ENCODE measurements at regions not wholly inside any gene's neighbourhood (a gene's known extent, or its start where the extent isn't known, plus 50 kb on each side); places are given as distances from the start of the nearest gene placed in this dataset.

DNA sequence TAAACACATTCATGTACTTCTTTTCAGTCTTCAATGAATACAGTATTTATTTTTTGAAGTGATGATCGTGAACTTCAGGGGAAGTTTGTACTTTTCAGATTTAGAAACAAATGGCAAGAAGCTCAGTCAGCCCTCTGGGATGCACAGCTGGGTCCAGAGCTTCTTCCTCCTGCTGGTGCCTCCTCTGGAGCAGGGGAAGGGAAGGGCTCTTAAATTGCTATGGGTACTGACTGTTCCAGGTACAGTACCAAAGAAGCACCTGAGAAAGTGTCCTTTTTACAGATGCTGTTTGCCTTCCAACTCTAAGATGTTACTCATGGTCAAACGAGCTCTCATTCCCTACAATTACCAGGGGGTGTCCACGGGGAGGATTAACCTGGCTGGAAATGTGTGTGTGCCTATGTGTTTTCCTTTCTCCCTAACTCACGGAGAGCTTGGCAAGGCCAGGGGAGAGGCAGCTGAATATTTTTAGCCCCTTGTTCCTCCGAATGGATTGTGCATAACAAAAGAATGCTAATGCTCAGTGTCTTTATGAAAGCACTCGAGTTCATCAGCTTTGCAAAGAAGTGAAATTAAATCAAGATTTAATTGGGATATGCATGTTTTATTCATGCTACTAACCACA lies 313.7 kb upstream of the CADM1 start:
- DNase-seq (ENCODE audit: low read depth in 2 of 2, low spot score in 1 of 2): no peak

DNA sequence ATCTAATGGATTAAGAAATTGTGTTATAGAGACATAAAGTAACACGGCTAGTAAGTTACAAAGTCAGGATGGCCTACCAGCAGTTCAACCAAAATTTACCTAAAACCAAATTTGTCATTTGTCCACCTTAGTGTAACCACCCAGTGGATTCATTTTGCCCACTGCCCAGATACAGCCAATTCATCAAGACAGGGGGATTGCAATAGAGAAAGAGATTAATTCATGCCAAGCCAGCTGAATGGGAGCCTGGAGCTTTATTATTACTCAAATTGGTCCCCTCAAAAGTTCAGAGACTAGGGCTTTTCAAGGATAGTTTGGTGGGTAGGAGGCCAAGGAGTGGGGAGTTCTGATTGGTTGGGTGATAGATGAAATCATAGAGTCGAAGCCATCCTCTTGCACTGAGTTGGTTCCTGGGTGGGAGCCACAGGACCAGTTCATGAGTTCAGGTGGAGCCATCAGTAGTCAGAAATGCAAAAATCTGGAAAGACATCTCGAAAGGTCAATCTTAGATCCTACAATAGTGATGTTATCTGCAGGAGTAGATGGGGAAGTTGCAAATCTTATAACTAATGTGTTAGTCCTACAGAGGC lies 304.2 kb upstream of the CADM1 start:
- DNase-seq (ENCODE audit: low read depth in 2 of 2, low spot score in 1 of 2): no peak

DNA sequence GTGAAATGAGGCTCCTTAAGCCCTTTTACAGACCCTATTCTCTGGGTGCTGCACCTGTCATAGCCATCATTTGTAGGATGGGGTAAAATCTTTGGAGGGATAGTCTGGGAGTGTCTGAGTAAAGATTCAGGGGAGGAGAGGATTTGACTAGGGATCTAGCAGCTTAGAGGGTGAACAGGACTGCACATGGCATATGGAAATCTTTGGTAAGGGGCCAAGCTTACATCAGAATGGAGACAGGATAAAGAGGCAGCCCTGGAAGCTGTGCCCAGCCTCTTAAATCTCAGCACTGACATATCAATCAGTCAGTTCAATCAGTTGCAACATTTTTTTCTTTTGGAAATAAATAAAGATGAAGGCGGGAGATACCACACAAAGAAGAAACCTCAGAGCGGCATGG lies 301.8 kb upstream of the CADM1 start:
- DNase-seq (ENCODE audit: low read depth in 2 of 2, low spot score in 1 of 2): no peak

DNA sequence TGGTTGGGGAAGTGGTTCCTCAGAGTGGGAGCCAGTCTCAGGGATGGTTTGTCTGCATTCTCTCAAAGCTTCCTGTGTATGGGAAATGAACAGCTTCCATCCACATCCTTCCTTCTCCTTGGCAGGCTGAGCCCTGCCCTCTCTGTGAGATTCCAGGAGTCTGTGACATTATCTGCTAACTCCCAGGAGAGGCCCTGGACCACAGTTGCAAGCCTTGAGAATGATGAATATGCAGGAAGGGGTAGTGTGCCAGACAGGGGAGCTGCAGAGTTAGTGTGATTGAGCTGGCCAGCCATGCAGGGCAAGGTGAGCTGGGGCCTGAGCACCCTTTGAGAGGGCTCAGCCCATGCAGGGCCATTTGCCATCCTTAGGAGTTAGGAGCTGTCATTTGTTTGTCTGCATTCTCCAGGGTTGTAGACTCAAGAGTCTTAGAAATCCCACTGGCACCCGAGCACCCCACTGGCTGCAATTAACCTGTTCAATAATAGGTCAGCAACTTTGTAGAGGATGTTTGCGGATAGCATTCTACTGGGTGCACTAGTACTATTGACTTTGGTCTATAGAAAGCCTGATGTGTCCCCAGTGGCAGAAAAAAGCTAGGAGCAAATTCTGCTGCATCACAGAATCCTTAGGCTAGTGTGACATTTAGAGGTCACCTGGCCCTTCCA lies 299.0 kb upstream of the CADM1 start:
- DNase-seq (ENCODE audit: low read depth in 2 of 2, low spot score in 1 of 2): no peak

DNA sequence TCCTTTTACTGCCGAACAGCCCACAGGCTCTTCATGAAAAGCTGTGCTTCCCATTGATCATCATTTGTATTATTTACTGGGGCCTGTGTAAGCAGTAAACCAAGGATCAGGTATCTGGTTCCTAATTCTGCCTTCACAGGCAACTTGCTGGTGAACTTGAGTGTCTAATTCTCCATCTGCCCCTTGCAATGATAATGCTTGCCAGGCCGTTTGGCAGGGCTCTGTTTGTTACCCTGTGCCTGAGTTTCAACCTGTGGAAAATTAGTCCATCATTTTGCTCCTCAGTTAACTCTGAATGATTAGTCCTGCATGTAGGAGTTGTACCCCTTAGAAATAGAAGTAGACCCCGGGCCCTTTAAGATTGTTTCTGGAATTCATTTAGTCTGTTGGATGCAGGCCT lies 298.4 kb upstream of the CADM1 start:
- DNase-seq (ENCODE audit: low read depth in 2 of 2, low spot score in 1 of 2): no peak

DNA sequence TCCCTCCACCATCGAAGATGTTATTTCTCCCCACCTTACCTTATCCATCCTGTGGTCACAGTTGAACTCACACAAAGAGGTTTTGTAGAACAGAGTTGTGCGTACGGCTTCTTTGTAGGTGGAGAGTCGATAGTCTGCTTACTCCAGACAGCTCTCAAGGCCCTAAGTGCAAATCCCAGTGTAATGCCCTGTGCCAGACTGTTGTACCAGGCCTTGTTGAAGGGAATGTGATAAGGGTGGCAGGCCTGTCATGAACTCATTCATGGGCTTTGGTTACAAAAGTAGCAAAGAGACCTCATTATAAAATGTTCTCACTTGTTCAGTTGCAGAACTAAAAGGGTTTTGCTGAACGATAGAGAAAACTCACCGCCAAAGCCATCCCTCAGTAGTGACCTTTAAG lies 288.7 kb upstream of the CADM1 start:
- no peak for DNase-seq (ENCODE audit: low read depth in 2 of 2, low spot score in 1 of 2)

DNA sequence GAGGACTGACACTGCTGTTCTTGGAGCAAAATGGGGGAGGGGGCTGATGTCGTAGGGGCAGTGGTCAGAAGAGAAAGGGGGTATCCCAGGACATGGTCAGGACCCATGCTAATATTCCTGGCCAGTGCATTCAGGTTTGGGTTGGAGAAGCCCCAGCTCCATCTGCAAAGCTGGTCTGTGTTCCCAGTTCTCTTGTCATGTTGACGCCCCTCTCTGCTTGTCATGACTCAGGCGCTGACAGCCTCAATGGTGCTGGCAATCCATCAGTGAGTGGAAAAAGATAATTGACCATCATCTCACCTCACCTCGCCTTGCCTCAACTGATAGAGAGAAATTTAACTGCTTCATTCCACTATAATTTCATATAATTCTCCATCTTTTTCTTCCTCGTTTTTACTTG lies 283.1 kb upstream of the CADM1 start:
- no peak for DNase-seq (ENCODE audit: low read depth in 2 of 2, low spot score in 1 of 2)

DNA sequence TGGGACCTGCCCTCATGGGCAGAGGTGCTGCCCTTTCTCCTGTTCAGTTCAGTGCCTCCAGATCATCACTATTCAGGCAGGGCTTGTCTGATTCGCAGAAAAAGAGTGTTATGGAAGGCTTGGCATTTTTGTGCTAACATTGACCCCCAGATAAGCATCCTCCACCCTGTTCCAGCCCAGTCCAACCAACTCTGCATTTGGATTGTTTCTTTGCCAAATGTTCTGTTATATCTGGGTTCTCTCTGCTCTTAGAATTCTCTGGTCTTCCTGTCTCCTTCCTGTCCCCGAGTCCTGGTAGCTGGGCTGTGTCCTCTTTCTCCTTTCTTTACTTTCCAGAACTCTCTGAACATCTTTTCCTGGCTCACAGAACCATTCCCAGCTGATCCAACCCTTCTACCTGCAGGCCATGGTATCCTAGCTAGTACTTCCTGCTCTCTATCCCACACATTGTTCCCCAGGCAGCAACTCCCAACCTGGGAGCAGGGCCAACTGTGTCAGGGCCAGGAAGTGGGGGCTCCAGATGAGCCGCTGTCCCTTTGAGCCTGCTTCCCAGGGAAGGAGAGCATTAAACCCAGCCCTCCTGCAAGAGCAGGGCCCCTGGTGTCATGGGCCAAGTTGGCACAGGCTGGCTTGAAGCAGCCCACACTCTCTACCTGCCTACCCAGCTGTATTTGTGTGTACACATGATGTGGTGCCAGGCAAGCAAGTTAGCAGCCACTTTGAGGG lies 280.7 kb upstream of the CADM1 start:
- DNase-seq (ENCODE audit: low read depth in 2 of 2, low spot score in 1 of 2): no peak

DNA sequence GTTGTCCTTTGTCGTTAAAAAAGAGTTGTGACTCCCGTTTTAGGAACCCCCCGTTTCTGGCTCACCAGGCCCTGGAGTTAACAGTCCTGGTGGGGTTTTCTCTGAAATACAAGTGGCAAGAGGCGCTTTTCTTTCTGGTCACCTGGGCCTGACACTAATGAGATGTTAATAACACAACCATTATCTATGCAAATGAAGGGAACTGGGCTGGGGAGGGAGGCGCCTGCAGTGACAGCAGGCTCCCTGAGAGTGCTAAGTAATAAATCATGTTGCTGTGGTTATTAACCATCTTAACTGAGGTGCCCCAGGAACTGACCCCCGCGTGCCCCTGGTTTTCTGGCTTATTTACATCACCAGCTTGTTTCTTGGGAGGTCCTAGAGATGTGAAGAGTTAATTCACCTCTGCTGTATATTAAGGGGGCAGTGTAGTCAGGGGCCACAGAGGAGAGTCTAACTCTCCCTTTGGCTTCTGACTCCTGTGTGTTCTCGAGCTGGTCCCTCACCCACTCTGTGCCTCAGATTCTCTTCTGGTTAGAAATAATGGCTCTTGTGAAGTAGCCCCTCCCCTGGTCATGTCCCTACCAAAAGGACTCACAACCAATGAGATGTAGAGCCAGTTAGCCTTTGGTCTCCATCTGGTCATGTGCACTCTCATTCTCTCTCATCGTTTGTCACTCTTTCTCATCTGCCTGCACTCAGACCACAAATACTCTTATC lies 276.6 kb upstream of the CADM1 start:
- no peak for DNase-seq (ENCODE audit: low read depth in 2 of 2, low spot score in 1 of 2)

DNA sequence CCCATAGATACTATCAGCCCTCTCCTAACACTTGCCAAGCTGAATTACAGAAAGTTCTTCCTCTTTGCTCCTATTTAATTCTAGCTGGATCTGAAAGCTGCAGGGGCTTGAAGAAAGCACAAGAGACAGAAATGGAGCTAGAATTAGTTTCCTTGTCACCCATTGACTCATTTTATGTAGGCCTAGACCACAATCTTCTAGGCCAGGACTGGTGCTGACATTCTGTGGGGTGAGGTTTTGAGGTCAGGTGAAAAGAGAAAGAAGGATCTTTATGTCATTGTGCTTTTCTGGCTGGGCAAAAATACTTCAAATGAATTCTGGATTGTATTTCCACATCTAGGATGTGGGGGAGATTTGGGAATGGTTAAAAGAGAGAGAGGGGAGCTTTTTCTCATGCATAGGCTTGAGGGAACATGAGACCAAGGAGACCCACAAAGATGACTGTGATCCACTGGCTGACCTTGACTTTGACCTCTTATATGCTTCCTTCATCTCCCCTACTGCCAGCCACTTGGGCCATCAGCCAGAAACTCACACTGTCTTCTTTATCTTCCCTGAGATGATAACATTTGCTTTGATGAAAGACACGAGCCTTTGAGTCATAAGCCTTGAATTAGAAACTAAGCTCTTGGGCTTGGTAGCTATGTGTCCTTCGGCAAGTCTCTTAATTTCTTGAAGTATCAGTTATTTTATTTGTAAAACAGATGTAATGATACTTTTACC lies 274.9 kb upstream of the CADM1 start:
- DNase-seq (ENCODE audit: low read depth in 2 of 2, low spot score in 1 of 2): no peak

DNA sequence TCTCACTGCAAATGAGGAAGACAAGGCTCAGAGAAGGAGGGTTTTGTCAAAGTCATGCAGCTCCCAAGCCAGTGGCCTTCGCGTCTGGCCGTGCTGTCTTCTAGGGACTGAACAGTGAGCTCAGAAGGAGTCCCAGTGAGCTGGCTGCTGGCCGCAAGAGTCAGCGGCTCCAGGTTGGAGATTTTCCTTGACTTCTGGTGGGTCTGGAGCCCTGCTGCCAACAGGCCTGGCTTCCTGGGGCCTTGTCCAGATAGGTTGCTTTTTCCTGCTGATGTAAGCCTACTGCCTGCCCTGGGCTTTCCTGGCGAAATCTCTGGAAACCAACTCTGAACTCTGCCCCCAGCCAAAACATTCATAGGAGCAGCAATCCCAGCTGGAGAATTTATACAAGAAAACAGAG lies 272.7 kb upstream of the CADM1 start:
- no peak for DNase-seq (ENCODE audit: low read depth in 2 of 2, low spot score in 1 of 2)

DNA sequence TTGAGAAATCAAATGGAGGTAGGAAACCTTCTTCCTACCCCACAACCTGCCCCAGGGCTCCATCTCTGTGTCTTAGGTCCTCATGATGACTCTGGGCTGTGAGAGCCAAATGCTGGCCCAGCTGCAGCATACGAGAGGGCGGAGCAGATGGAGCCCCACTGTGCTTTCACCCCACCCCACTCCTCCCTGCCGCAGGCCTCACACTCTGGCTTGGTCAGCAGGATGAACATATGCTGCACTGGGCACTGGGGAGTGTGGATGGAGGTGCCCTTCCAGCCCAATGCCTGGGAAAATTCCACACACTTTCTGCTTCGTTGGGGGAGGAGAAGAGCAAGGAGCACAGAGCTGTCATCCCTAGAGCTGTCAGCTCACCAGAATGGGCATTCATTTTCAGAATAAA lies 271.6 kb upstream of the CADM1 start:
- no peak for DNase-seq (ENCODE audit: low read depth in 2 of 2, low spot score in 1 of 2)

DNA sequence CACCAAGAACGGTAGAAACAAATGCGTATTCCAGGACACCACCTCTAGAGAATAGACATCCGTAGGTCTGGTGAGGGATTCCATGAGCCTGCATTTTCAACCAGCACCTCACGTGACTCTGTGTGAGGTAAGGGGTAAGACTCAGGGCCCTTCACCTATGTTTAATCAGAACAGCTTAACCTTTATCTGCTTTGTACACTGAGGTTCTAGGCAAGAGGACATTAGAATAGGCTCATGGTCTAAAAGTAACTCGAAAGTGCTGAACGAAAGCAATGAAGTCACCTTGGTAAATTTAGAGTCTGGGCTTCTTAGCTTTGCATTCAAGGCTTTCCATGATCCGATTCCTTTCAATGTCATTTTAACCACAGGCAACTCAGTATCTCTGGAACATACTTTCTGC lies 270.5 kb upstream of the CADM1 start:
- no peak for DNase-seq (ENCODE audit: low read depth in 2 of 2, low spot score in 1 of 2)

DNA sequence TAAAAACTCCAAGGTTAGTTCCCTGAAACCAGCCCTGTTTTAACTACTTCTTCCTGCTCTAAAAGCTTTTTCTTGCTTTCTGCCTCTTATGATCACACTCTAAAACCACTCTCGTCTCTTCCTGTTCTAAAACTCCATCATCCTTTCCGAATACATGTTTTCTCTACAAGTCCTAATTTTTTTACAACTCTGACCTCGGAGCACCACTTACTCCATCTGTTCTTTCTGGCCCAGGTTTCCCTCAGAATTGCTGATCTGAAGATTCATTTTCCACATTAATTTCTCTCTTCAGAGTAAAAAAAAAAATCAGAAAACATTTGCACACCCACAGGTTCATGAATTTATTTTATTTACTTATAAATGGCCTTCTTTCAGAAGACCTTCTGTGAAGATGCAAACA lies 265.7 kb upstream of the CADM1 start:
- no peak for DNase-seq (ENCODE audit: low read depth in 2 of 2, low spot score in 1 of 2)

DNA sequence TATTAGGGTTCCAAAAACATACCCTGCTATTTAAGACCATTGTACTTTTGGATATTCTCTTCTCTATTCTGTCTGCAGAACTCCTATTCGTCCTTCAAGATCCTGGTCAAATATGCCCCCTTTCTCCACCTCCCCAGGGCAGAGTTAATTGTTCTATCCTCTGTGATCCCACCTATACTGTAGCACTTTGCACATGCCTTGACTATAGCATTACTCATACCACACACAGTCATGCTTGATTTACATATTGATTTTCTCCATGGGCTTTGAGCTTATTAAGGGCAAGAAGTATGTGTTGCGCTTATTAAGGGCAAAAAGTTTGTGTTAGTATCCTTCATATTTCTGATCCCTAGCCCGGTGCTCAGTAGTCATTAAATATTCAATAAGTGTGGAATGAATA lies 263.7 kb upstream of the CADM1 start:
- DNase-seq (ENCODE audit: low read depth in 2 of 2, low spot score in 1 of 2): no peak

DNA sequence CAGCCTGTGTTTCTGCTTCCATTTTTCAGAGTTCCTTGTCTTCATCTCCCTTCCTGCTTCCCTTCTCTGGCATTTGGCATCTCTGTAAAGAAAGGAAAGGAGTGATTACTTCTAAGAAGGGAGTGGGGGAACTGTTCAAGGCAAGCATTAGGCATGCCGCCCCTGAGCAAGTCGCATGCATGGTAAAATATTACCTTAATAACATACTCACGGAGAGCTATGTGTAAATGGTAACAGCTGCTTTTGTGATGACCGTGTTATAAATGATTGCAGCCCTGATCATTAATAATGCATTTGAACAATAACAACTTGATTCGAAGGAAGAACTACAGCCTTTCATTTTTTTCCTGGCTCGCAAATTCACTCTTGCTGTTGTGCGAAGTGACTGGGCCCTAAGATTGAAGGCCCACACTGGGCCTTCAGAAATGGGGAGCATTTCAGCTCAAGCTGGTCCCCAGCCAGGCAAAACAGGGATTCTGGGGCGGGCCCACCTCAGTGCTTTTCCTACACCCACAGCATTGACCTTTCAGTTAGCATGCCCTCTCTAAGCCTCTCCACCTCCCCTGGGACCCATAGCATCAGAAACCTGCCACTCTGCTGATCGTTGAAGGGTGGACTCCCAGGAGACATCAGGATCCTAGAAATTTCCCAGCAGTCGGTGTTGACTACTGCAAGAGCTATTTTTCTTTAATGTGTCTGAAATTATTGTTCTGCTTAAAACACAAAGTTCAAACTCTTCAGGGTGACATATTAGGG lies 263.0 kb upstream of the CADM1 start:
- DNase-seq (ENCODE audit: low read depth in 2 of 2, low spot score in 1 of 2): no peak

DNA sequence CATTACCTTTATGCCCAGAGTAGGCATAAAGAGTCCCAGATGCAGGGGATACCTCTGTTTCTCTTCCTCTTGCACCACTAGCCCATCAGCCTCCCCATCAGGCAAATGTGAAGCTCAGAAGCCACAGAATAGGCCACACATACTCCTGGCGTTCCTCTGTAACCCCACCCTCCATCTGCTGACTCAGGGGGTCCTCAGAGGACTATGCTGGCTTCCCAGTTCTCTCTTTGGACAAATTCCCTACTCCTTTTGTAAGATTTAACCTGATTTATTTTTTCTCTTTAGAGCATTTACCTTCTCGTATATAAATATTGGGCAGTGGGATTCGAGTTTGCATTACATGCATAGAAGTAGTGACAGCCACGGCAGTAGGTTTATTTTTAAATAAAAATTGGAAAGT lies 262.3 kb upstream of the CADM1 start:
- DNase-seq (ENCODE audit: low read depth in 2 of 2, low spot score in 1 of 2): no peak

DNA sequence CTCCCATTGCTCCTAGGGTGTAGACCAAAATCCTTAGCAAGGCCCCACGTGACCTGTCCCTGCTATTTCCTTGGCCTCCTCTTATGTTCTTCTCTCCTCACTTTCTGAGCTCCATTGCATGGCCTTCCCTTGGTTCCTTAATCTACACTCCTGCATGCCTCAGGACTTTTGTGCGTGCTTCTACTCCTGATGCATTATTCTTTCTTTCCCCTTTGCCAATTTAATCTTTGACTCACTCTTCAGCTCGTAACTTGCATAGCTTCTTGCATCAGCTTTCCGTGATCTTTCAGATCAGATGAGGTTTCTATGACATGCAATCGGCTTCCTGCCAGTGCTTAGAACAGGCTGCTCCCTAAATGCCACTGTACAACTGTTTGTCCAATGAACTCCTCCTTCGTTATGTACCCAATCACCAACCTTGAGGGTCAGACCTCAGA lies 261.6 kb upstream of the CADM1 start:
- no peak for DNase-seq (ENCODE audit: low read depth in 2 of 2, low spot score in 1 of 2)

DNA sequence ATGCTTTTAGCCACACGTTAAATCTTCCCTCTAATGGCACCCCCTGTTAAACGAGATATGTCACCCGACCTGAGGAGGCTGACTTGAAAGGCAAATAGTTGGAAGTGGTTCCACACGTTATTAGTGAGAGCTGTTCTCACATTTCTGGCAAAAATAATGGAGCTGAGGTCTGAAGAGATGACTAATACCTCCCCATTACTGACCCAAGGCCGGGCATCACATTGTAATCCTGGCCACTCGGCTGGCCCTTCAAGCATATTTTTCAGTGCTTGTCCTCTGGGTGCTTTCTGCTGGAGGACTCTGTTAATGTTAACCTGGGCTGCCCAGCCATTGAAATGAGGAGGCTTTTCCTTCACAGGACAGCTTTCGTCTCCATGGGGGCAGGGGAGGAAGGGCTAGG lies 260.0 kb upstream of the CADM1 start:
- DNase-seq (ENCODE audit: low read depth in 2 of 2, low spot score in 1 of 2): no peak

DNA sequence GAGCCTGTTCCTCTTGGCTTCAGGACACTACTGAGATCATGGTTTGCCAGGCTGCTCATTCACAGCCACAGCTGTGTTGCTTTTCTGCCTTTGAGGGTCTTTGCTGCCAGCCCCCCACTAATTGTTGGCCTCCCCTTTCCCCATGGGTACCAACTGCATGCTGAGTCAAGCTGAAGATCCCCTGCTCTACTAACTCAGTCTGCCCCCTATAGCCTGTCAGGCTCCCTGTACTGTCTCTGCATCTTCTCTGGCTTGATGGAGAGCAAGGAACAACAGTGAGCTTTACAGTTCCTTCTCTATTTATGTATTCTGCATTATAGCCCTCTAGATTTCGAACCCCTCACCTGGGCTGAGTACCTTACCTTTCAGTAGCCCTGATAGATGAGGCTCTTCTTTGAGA lies 257.6 kb upstream of the CADM1 start:
- no peak for DNase-seq (ENCODE audit: low read depth in 2 of 2, low spot score in 1 of 2)
